GM12873 (cell line): ENCODE measurements at regions not wholly inside any gene's neighbourhood (a gene's known extent, or its start where the extent isn't known, plus 50 kb on each side); places are given as distances from the start of the nearest gene placed in this dataset.

Experiments used
- TF ChIP-seq, protein P1 (sequence below): IDR thresholded peaks from 2 replicates; pipeline ENCODE4 v1.5.1; 2012; ENCODE audit warnings: low read depth, mild to moderate bottlenecking, moderate library complexity, low read length, control low read depth; ENCODE audit not compliant: insufficient read depth; ENCODE audit errors: missing control alignments

DNA sequence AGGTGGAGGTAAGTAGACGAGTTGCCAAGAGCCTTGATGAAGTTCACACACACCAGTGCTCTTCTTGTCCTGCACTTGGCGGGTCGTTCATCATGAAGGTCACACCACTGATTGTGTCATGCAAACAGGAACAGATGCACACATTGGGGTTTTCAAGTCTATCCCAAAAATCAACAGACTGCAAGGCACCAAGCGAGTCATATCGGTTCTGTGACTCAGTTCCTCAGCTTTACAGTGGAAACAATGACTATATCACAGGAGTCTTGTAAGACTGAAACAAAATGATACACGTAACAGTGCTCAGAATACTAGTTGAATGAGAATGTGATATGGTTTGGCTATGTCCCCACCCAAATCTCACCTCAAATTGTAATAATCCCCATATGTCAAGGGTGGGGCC is 526.9 kb upstream of the ID2 start:
- TF ChIP-seq, protein P1, sequence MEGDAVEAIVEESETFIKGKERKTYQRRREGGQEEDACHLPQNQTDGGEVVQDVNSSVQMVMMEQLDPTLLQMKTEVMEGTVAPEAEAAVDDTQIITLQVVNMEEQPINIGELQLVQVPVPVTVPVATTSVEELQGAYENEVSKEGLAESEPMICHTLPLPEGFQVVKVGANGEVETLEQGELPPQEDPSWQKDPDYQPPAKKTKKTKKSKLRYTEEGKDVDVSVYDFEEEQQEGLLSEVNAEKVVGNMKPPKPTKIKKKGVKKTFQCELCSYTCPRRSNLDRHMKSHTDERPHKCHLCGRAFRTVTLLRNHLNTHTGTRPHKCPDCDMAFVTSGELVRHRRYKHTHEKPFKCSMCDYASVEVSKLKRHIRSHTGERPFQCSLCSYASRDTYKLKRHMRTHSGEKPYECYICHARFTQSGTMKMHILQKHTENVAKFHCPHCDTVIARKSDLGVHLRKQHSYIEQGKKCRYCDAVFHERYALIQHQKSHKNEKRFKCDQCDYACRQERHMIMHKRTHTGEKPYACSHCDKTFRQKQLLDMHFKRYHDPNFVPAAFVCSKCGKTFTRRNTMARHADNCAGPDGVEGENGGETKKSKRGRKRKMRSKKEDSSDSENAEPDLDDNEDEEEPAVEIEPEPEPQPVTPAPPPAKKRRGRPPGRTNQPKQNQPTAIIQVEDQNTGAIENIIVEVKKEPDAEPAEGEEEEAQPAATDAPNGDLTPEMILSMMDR, result no peak

GRCh38 chr2:8157621-8158430 is 524.0 kb upstream of the ID2 start:
- TF ChIP-seq, protein P1, result no peak

GRCh38 chr2:8158711-8159110 is 523.1 kb upstream of the ID2 start:
- TF ChIP-seq, protein P1, result no peak

DNA sequence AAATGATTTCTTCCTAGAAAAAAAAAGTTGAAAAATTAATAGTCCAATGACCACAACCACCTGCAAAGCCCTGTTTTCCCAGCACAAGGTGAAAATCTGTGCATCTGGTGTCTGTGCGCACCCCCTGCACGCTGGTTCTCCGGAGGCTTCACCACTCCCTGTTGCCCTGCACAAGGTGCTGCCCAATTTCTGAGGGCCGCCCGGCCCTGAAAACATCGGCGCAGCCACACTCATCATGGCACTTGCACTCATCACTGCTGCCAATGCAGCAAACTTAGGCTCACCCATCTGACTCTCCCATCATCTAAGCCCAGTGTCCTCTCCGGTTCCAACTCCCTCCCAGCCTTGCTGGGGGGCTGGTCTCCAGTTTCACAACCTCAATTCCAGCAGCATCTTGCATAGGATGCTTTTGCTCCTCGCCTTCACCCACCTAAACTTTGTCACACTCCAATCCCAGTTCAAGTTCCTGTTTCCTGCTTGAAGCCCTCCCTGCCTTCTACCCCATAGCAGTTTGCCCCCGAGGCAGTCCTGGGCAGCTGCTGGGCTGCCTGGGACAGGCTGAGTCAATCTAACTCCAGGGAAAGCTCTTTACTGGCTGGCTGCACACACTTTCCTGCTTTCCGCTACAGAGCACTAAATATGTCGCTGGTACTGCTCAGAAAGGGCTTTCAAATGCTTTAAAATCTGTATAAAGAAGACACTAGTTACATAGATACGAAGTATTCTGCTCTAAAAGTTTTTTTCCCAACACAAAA is 522.5 kb upstream of the ID2 start:
- TF ChIP-seq, protein P1, result no peak

GRCh38 chr2:8159966-8160603 is 521.8 kb upstream of the ID2 start:
- TF ChIP-seq, protein P1, result no peak

DNA sequence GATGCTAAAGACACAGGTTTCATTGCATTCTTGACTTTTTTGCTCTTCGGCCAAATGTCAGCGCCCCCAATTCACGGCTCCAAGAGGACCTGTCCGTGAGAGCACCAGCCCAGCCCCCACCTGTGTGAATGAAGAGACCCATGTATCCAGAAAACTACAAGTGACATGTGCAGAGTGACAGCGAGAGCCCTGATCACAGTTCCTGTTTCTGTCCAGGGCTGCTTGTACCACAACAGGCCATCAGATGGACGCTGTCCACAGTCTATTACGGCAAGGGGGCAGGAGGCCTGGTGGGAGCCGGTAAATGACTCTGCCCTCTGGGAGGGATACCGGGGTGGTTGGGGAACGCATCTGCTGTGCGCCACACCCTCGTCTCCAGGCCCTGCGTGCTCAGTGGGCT is 520.9 kb upstream of the ID2 start:
- TF ChIP-seq, protein P1, result no peak

GRCh38 chr2:8162552-8162951 is 519.3 kb upstream of the ID2 start:
- TF ChIP-seq, protein P1, result no peak
